Skeletal muscle satellite cell (primary cell): ENCODE measurements at regions not wholly inside any gene's neighbourhood (a gene's known extent, or its start where the extent isn't known, plus 50 kb on each side); places are given as distances from the start of the nearest gene placed in this dataset.

Source experiments
- H3K27me3 ChIP-seq: 2 replicates; pipeline ENCODE4 v1.7.0; 2013; ENCODE audit warnings: low read length; ENCODE audit not compliant: control insufficient read depth, insufficient read depth
- H3K36me3 ChIP-seq: 2 replicates; pipeline ENCODE4 v1.7.0; 2013; ENCODE audit warnings: mild to moderate bottlenecking, control low read depth, low read length; ENCODE audit not compliant: insufficient read depth
- H3K4me1 ChIP-seq: 2 replicates; pipeline ENCODE4 v1.7.0; 2013; ENCODE audit warnings: low read length; ENCODE audit not compliant: control insufficient read depth, insufficient read depth
- H3K4me2 ChIP-seq: 2 replicates; pipeline ENCODE4 v1.7.0; 2013; ENCODE audit warnings: mild to moderate bottlenecking, low read length
- H3K4me3 ChIP-seq: 2 replicates; pipeline ENCODE4 v1.7.0; 2013; ENCODE audit warnings: low read length
- H3K9ac ChIP-seq: 2 replicates; pipeline ENCODE4 v1.7.0; 2013; ENCODE audit warnings: mild to moderate bottlenecking, low read depth, low read length, moderate library complexity
- H3K9me3 ChIP-seq: replicated peaks from 2 replicates; pipeline ENCODE4 v1.7.0; 2013; ENCODE audit warnings: mild to moderate bottlenecking, control low read depth, low read length

GRCh38 chr1:220353229-220354012 is 81.2 kb upstream of the RAB3GAP2 start:
- no peak overlapping the region for H3K4me3 ChIP-seq
- no peaks in the 10 kb centered on the region for H3K36me3 ChIP-seq
- peaks cover 3% of the 10 kb centered on the region for H3K27me3 ChIP-seq
- no peak overlapping the region for H3K9ac ChIP-seq
- no peaks in the 10 kb centered on the region for H3K9me3 ChIP-seq
- H3K4me1 ChIP-seq: no peaks in the 10 kb centered on the region
- no peak overlapping the region for H3K4me2 ChIP-seq

DNA sequence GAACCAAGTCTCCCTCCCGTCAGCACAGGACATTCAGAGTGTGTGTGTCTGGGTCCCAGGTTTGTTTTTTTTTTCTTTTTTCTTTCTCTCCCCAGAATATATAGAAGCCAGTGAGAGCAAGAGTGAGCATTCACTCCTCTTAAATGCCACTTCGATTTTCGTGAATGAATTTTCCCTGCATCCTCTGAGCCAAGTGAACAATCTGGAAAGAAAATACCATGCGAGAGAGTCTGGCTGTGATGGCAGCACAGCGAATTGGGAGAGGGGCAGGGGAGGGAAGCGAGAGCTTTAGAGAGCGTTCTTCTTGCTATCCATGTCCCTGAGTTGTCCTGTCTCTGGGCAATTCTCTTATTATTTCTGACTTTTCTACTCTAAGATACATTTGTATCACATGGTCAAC is 76.0 kb upstream of the RAB3GAP2 start:
- H3K27me3 ChIP-seq: peaks cover 6% of the 10 kb centered on the region
- H3K9me3 ChIP-seq: no peaks in the 10 kb centered on the region
- no peaks in the 10 kb centered on the region for H3K4me1 ChIP-seq
- no peak overlapping the region for H3K9ac ChIP-seq
- H3K36me3 ChIP-seq: no peaks in the 10 kb centered on the region
- no peak overlapping the region for H3K4me2 ChIP-seq
- H3K4me3 ChIP-seq: no peak overlapping the region

DNA sequence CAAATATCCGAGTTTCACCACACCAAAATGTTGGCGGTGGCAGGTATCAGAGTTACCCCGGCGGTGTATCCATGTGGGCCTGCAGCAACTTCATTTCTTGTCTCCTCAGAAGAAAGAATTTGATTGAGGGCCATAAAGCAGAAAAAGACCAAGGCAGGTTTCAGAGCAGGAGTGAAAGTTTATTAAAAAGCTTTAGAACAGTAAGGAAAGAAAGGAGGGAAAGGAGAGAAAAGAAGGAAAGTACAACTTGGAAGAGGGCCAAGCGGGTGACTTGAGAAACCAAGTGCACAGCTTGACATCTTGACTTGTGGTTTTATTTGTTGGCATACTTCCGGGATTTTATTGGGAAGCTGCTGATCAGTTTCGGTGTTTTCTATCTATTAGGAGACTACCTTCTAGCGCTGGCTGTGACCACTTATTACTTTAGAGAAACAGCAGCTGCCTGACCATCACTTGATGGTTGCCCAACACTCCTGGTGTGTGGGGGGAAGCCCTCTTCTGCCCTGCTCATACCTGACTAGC is 75.5 kb upstream of the RAB3GAP2 start:
- H3K27me3 ChIP-seq: peaks cover 6% of the 10 kb centered on the region
- no peak overlapping the region for H3K4me3 ChIP-seq
- H3K36me3 ChIP-seq: no peaks in the 10 kb centered on the region
- H3K4me1 ChIP-seq: no peaks in the 10 kb centered on the region
- no peaks in the 10 kb centered on the region for H3K9me3 ChIP-seq
- H3K9ac ChIP-seq: no peak overlapping the region
- H3K4me2 ChIP-seq: no peak overlapping the region

GRCh38 chr1:220344745-220345144 is 72.5 kb upstream of the RAB3GAP2 start:
- Histone ChIP-seq H3K4me3 (no peak overlapping the region), H3K4me1 (no peaks in the 10 kb centered on the region), H3K36me3 (no peaks in the 10 kb centered on the region), H3K27me3 (peaks cover 3% of the 10 kb centered on the region), H3K9ac (no peak overlapping the region), H3K4me2 (no peak overlapping the region), H3K9me3 (no peaks in the 10 kb centered on the region)

GRCh38 chr1:220342853-220343252 is 70.6 kb upstream of the RAB3GAP2 start:
- Histone ChIP-seq H3K36me3 (no peaks in the 10 kb centered on the region), H3K9me3 (no peaks in the 10 kb centered on the region), H3K27me3 (peaks cover 3% of the 10 kb centered on the region), H3K4me3 (no peak overlapping the region), H3K4me1 (no peaks in the 10 kb centered on the region), H3K4me2 (no peak overlapping the region), H3K9ac (no peak overlapping the region)

GRCh38 chr1:220341126-220341525 is 68.9 kb upstream of the RAB3GAP2 start:
- Histone ChIP-seq H3K4me1 (no peaks in the 10 kb centered on the region), H3K9me3 (no peaks in the 10 kb centered on the region), H3K4me2 (no peak overlapping the region), H3K9ac (no peak overlapping the region), H3K4me3 (no peak overlapping the region), H3K36me3 (no peaks in the 10 kb centered on the region), H3K27me3 (peaks cover 3% of the 10 kb centered on the region)

DNA sequence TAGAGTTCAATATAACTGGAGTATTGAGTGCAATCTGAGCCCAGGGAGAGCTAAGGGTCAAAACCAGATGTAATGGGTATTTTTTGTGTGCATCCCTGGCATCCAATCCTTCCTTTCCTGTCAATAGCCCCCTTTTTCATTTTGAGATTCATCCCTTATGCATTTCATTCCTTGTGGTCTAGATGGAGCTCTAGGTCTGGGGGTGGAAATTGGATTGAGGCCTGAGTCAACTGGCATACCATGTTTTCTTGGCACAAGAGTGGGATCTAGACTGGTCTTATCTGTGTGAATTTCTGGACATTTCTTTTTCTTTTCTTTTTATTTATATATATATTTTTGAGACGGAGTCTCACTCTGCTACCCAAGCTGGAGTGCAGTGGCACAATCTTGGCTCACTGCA is 67.3 kb upstream of the RAB3GAP2 start:
- H3K4me3 ChIP-seq: no peak overlapping the region
- H3K27me3 ChIP-seq: no peaks in the 10 kb centered on the region
- no peak overlapping the region for H3K9ac ChIP-seq
- no peaks in the 10 kb centered on the region for H3K4me1 ChIP-seq
- no peak overlapping the region for H3K4me2 ChIP-seq
- no peaks in the 10 kb centered on the region for H3K9me3 ChIP-seq
- H3K36me3 ChIP-seq: no peaks in the 10 kb centered on the region

GRCh38 chr1:220338759-220339158 is 66.5 kb upstream of the RAB3GAP2 start:
- Histone ChIP-seq H3K27me3 (no peaks in the 10 kb centered on the region), H3K36me3 (no peaks in the 10 kb centered on the region), H3K4me2 (no peak overlapping the region), H3K4me3 (no peak overlapping the region), H3K9me3 (no peaks in the 10 kb centered on the region), H3K4me1 (no peaks in the 10 kb centered on the region), H3K9ac (no peak overlapping the region)

GRCh38 chr1:220336391-220337031 is 64.3 kb upstream of the RAB3GAP2 start:
- Histone ChIP-seq H3K4me3 (no peak overlapping the region), H3K27me3 (no peaks in the 10 kb centered on the region), H3K36me3 (no peaks in the 10 kb centered on the region), H3K9ac (no peak overlapping the region), H3K9me3 (no peaks in the 10 kb centered on the region), H3K4me1 (no peaks in the 10 kb centered on the region), H3K4me2 (no peak overlapping the region)

GRCh38 chr1:220335668-220336067 is 63.4 kb upstream of the RAB3GAP2 start:
- Histone ChIP-seq H3K4me1 (no peaks in the 10 kb centered on the region), H3K4me2 (no peak overlapping the region), H3K36me3 (no peaks in the 10 kb centered on the region), H3K9ac (no peak overlapping the region), H3K4me3 (no peak overlapping the region), H3K9me3 (no peaks in the 10 kb centered on the region), H3K27me3 (no peaks in the 10 kb centered on the region)

- H3K4me3 ChIP-seq: no peak overlapping the region
- H3K36me3 ChIP-seq: no peaks in the 10 kb centered on the region
- no peaks in the 10 kb centered on the region for H3K9me3 ChIP-seq
- no peak overlapping the region for H3K9ac ChIP-seq
- no peak overlapping the region for H3K4me2 ChIP-seq
- peaks cover 9% of the 10 kb centered on the region for H3K27me3 ChIP-seq
- no peaks in the 10 kb centered on the region for H3K4me1 ChIP-seq
Observed at GRCh38 chr1:220331318-220331717, 59.1 kb upstream of the RAB3GAP2 start.

DNA sequence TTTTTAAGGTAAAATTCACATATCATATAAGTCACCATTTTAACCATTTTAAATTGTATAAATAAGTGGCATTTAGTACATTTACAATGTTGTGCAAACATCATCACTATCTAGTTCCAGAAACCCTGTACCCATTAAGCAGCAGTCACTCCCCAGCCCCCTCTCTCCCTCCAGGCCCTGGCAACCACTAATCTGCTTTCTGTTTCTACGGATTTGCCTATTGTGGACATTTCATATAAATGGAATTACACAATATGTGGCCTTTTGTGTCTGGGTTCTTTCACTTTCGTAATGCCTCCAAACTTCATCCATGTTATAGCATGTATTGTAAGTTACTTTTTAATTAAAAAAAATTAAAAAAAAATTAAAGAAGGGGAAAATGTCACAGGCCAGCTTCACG is 58.0 kb upstream of the RAB3GAP2 start:
- Histone ChIP-seq H3K4me1 (no peaks in the 10 kb centered on the region), H3K9ac (no peak overlapping the region), H3K36me3 (no peaks in the 10 kb centered on the region), H3K4me3 (no peak overlapping the region), H3K27me3 (peaks cover 9% of the 10 kb centered on the region), H3K9me3 (no peaks in the 10 kb centered on the region), H3K4me2 (no peak overlapping the region)
